GM18502 (cell line): ENCODE measurements at regions not wholly inside any gene's neighbourhood (a gene's known extent, or its start where the extent isn't known, plus 50 kb on each side); places are given as distances from the start of the nearest gene placed in this dataset.
"Not testable (repeated sequence)": the region's sequence is repeated elsewhere in the genome, so short reads cannot be mapped to it uniquely, and the experiment has no call there.

Source experiments
- ATAC-seq: cut with Tn5 transposase; IDR thresholded peaks from one replicate; pipeline ENCODE4 v1.9.1; 2021; ENCODE audit warnings: mild to moderate bottlenecking; ENCODE audit not compliant: unreplicated experiment, poor library complexity

DNA sequence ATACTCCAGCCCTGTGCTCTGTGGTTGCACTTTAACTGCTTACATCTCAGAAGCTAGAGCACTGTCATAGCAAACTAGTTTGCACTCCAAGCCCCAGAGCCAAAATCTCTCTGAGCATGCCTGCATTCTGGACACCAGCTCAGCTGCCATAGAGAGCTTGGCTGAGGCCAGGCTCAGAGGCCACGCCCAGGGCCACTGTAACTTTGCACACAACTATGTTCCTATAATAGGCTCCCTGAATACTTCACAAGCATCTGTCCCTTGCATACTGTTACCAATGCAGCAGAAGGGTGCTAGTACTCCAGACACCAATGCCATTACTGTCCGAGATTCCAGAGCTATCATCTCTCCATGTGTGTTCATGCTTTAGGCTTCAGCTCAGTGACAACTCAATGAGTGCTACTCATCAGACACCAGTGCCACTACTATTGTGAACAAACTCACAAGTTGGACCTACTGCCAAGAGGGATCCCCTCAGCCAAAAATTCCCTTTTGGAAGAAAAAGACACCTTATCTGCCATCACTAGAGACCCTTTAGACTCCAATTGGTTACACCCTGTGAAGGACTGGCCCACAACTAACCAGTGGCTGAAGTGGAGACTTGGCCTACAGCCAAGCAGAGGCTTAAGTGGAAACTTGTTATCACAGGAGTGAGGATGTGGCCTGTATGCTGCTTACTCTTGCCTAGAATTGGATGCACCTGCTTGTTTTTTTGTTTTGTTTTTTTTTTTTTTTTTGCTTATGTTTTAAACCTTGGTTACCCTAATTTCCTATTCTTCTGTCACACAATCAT, 211.6 kb upstream of the MAGI2 start:
- ATAC-seq: no peak

DNA sequence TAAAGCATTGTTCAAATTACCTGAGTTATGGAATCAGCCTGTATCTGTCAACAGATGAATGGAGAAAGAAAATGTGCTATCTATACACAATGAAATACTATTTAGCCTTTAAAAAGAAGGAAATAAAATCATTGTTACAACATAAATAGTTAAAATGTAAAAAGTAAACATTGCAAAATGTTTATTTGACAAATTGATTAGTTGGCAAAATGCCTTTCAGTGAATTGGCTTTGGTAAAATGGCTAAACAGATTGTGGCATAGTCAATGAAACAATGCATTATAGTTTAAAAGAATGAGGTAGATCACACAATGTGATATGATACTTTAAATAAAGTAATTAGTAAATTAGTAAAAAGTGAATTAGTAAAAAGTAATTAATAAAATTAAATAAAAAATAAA, 204.8 kb upstream of the MAGI2 start:
- no peak for ATAC-seq

DNA sequence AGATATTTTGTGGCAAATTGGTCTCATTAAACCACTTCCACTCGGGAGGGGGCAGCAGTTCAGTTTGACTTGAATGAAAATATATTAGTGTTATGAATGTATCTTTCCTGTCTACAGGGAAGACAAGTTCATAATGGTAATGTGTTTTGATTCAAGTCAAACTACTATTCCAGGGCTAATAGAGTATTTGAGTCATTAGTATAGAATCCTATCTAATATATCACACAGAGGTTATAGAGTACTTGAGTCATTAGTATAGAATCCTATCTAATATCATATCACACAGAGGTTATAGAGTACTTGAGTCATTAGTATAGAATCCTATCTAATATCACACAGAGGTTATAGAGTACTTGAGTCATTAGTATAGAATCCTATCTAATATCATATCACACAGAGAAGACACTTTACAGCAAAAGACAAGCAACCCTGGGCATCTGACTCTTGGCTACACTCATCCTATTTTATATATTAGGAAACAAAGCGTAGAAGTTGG, 199.7 kb upstream of the MAGI2 start:
- ATAC-seq: no peak

GRCh38 chr7:79652619-79653018, 199.2 kb upstream of the MAGI2 start:
- no peak for ATAC-seq

GRCh38 chr7:79647711-79648110, 194.2 kb upstream of the MAGI2 start:
- no peak for ATAC-seq

GRCh38 chr7:79646278-79646677, 192.8 kb upstream of the MAGI2 start:
- ATAC-seq: no peak

DNA sequence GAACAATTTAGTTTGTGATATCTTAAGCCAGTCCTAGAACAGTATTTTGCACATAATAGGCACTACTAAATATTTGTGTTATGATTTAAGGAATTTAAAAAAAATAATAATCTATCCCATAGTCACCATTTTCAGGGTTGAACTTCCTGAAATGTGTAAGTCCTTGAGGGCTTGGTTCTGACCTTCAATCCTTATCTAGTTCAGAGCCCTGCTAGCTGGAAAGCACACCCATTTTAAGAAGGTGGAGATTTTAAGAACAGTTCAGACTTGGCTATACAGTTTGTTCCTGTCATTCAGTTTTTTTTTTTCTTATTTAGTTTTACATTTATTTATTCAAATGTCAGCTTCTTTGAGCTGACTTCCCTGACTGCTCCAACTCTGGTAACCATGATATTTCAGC, 183.4 kb upstream of the MAGI2 start:
- ATAC-seq: no peak

DNA sequence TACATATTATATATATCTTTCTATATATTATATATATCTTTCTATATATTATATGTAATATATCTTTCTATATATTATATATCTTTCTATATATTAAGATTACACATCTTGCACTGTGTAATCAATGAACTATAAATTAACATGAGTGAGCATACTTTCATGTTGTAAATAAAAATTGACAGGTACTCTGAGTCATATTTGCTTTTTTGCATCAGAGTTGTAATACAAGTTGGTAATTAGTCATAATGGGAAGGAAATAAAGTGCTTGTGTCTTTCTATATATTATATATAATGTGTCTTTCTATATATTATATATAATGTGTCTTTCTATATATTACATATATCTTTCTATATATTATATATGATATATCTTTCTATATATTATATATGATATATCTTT, 172.5 kb upstream of the MAGI2 start:
- ATAC-seq: not testable (repeated sequence)

- ATAC-seq: no peak
Measured at GRCh38 chr7:79624336-79624735, 170.9 kb upstream of the MAGI2 start.

- no peak for ATAC-seq
Measured at GRCh38 chr7:79622781-79623180, 169.3 kb upstream of the MAGI2 start.

- ATAC-seq: no peak
Measured at GRCh38 chr7:79620291-79620690, 166.8 kb upstream of the MAGI2 start.

DNA sequence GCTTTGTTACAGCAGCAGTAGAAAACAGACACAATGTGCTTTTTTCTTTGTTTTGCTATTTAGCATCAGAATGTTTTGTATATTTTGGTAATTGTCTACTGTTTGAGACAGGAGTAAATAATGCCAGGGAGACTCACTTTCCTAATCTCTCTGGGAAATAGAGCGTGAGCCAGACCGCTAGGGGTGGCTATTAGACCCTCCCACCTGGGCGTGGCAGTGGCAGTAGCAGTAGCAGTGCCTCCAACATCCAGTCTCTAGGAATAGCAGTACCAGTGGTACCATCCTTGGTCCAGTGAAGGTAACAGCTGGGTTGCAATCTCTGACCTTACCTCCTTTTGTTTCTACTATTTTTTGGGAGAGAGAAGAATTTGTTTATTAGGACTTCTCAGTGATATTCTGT, 165.7 kb upstream of the MAGI2 start:
- no peak for ATAC-seq

GRCh38 chr7:79615871-79616640, 162.6 kb upstream of the MAGI2 start:
- ATAC-seq: no peak

GRCh38 chr7:79615466-79615865, 162.0 kb upstream of the MAGI2 start:
- no peak for ATAC-seq

DNA sequence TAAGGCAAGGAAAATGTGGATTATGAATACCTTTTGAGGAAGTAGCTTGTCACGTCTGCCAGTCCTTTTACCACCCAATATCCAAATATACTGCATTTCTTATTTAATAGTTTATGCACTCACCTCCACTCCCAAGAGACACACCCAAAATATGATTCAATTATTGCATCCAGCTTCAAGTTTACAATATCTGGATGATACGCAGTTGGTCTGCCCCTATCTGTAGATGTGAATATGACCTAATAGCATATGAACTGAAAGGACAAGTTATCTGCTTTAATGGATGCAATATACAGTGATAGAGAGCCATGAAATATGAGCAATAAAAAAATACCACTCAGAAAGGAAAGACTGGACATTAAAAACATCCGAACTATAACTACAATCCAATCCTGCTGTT, 159.4 kb upstream of the MAGI2 start:
- ATAC-seq: no peak

GRCh38 chr7:79612022-79612421, 158.6 kb upstream of the MAGI2 start:
- no peak for ATAC-seq

DNA sequence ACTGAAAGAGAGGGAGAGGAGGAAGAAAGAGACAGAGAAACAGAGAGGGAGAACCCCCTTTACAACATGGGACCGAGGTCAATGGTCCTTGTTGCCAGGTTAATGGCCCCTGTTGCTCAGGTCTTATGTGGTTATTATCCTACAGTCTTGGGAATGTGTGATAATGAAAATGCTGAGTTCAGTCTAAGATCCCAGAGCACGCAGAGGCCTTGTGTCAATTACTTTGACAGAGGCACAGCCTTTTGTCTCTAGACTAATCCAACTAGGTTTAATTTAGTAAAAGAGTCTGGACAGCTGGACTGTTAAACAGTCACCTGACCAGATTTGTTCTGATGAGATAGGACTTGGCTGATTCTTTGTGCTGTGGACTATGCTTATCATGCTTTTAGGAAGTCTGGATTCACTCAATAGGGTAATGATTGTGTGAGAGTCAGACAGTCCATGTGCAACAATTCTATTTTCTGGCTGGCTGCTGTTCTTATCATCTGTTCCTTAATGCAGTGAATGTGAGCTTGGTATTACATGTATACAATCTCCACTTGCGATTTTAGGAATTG, 157.4 kb upstream of the MAGI2 start:
- no peak for ATAC-seq

DNA sequence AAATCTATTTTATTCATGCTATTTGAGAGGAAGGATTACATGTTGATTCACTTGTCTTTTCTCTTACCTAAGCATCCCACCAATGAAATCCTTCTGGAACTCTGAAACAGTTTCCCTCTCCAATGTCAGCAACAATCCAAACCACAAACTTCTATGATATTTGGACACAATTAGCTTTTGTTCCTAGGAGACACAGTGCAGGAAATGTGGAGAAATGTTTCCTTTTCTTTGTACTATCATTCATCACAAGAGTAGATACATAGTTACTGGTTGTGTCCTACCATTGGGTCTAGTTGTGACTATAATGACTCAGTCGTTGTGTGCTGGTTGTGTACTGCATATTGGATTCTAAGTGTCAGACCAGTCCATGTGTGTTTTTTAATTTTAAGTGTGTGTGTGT, 156.8 kb upstream of the MAGI2 start:
- ATAC-seq: no peak

GRCh38 chr7:79608005-79608404, 154.5 kb upstream of the MAGI2 start:
- ATAC-seq: no peak

- ATAC-seq: no peak
Measured at GRCh38 chr7:79604841-79605240, 151.4 kb upstream of the MAGI2 start.

DNA sequence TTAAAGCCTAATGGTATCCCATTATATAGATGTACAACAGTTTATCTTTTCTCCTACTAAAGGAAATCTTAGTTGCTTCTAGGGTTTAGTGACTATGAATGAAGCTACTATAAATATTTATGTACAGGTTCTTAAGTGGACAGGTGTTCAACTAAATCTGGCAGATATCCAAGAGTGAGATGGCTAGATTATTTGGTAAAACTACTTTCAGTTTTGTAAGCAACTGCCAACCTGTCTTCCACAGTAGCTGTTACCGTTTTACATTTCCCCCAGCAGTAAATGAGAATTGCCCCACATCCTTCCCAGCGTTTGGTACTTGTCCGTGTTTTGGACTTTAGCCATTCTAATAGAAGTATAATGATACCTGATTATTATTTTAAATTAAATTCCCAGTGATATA, 144.9 kb upstream of the MAGI2 start:
- ATAC-seq: no peak
